WTC11 (cell line): ENCODE measurements at regions not wholly inside any gene's neighbourhood (a gene's known extent, or its start where the extent isn't known, plus 50 kb on each side); places are given as distances from the start of the nearest gene placed in this dataset.

ENCODE experiments used
- ATAC-seq: fragments of 200-7000 bp; cut with Tn5 transposase; 2 replicates; pipeline ENCODE4 v1.10.0; 2021; ENCODE audit warnings: mild to moderate bottlenecking, moderate library complexity
- CTCF ChIA-PET: fragments of 300-600 bp; sonication (Branson Sonifier 250); formaldehyde crosslinking; loops from one replicate; lab custom pipeline; 2021; ENCODE audit warnings: antibody characterized with exemption; lab: Charles Lee
- POLR2A ChIA-PET: fragments of 350-600 bp; sonication (Branson Sonifier 250); formaldehyde crosslinking; loops from one replicate; lab custom pipeline; 2021; ENCODE audit warnings: antibody characterized with exemption; lab: Charles Lee
- DNase-seq: peaks from one replicate; pipeline ENCODE4 v3.0.0; 2021; ENCODE audit warnings: low spot score
- H3K27ac Mint-ChIP-seq: 2 replicates; pipeline ENCODE4 v1.8.0; 2021; ENCODE audit warnings: mixed read lengths
- H3K27me3 Mint-ChIP-seq: 2 replicates; pipeline ENCODE4 v1.8.0; 2021; ENCODE audit warnings: low read depth, mild to moderate bottlenecking, moderate library complexity, mixed read lengths
- H3K36me3 Mint-ChIP-seq: 2 replicates; pipeline ENCODE4 v1.8.0; 2021; ENCODE audit warnings: mixed read lengths
- H3K4me1 Mint-ChIP-seq: 2 replicates; pipeline ENCODE4 v1.8.0; 2022; ENCODE audit warnings: mixed read lengths
- H3K4me3 Mint-ChIP-seq: 2 replicates; pipeline ENCODE4 v1.8.0; 2021; ENCODE audit warnings: mild to moderate bottlenecking, moderate library complexity, mixed read lengths
- H3K9me3 Mint-ChIP-seq: 2 replicates; pipeline ENCODE4 v1.8.0; 2021; ENCODE audit warnings: mixed read lengths
- E2F4 ChIP-seq: sonication (generic); formaldehyde crosslinking; IDR thresholded peaks from 2 replicates; pipeline ENCODE4 v1.8.1; 2022; ENCODE audit warnings: low read depth, mild to moderate bottlenecking, moderate library complexity, missing genetic modification reagents, borderline replicate concordance
- EMX1 ChIP-seq: fragments of 250-450 bp; sonication (Bioruptor Pico); IDR thresholded peaks from 2 replicates; pipeline ENCODE4 v1.8.0; 2021; ENCODE audit warnings: mild to moderate bottlenecking
- FOXJ3 ChIP-seq: sonication (generic); formaldehyde crosslinking; IDR thresholded peaks from 2 replicates; pipeline ENCODE4 v1.9.0; 2021; ENCODE audit warnings: missing genetic modification reagents, mild to moderate bottlenecking, borderline replicate concordance
- GABPB1 ChIP-seq: sonication (generic); formaldehyde crosslinking; IDR thresholded peaks from 2 replicates; pipeline ENCODE4 v1.8.1; 2023; ENCODE audit warnings: mild to moderate bottlenecking, missing genetic modification reagents
- MLX ChIP-seq: sonication (generic); formaldehyde crosslinking; IDR thresholded peaks from 2 replicates; pipeline ENCODE4 v1.8.1; 2023; ENCODE audit warnings: mild to moderate bottlenecking, missing genetic modification reagents, moderate library complexity
- MXD4 ChIP-seq: fragments of 250-450 bp; sonication (Bioruptor Pico); IDR thresholded peaks from 2 replicates; pipeline ENCODE4 v1.8.0; 2021; ENCODE audit warnings: mild to moderate bottlenecking, moderate library complexity, borderline replicate concordance
- NFE2L1 ChIP-seq: sonication (generic); formaldehyde crosslinking; IDR thresholded peaks from 2 replicates; pipeline ENCODE4 v1.8.1; 2023; ENCODE audit warnings: missing genetic modification reagents
- PRDM15 ChIP-seq: sonication (generic); formaldehyde crosslinking; IDR thresholded peaks from 2 replicates; pipeline ENCODE4 v1.8.0; 2022; ENCODE audit warnings: missing genetic modification reagents
- SMAD3 ChIP-seq: sonication (generic); formaldehyde crosslinking; IDR thresholded peaks from 2 replicates; pipeline ENCODE4 v1.8.0; 2022; ENCODE audit warnings: missing genetic modification reagents, mild to moderate bottlenecking, borderline replicate concordance
- ZBTB21 ChIP-seq: sonication (generic); formaldehyde crosslinking; IDR thresholded peaks from 2 replicates; pipeline ENCODE4 v1.8.1; 2023; ENCODE audit warnings: mild to moderate bottlenecking, missing genetic modification reagents, borderline replicate concordance
- ZNF138 ChIP-seq: sonication (generic); formaldehyde crosslinking; conservative IDR thresholded peaks from 2 replicates; pipeline ENCODE4 v1.8.1; 2022; ENCODE audit warnings: mild to moderate bottlenecking, moderate library complexity, missing genetic modification reagents
- ZNF317 ChIP-seq: sonication (generic); formaldehyde crosslinking; IDR thresholded peaks from 2 replicates; pipeline ENCODE4 v1.8.1; 2023; ENCODE audit warnings: low read depth, mild to moderate bottlenecking, moderate library complexity, missing genetic modification reagents, borderline replicate concordance
- ZNF423 ChIP-seq: fragments of 250-450 bp; sonication (Bioruptor Pico); IDR thresholded peaks from 2 replicates; pipeline ENCODE4 v2.1.2; 2022; ENCODE audit warnings: mild to moderate bottlenecking, moderate library complexity
- TF ChIP-seq, protein P1 (sequence below): fragments of 200-600 bp; IDR thresholded peaks from 2 replicates; pipeline ENCODE4 v1.8.0; 2022; ENCODE audit warnings: antibody characterized with exemption
- TF ChIP-seq, protein P2 (sequence below): sonication (generic); formaldehyde crosslinking; conservative IDR thresholded peaks from 2 replicates; pipeline ENCODE4 v1.8.1; 2023; ENCODE audit warnings: mild to moderate bottlenecking, low read depth, missing genetic modification reagents, moderate library complexity
- TF ChIP-seq, protein P3 (sequence below): sonication (generic); formaldehyde crosslinking; IDR thresholded peaks from 2 replicates; pipeline ENCODE4 v1.8.1; 2023; ENCODE audit warnings: mild to moderate bottlenecking, missing genetic modification reagents

GRCh38 chr4:108324450-108324849 lies 155.7 kb upstream of the LEF1 start (continued):
- TF ChIP-seq E2F4 (no peak), MXD4 (no peak), MLX (CRISPR knock-in tag) (no peak), SMAD3 (CRISPR knock-in tag) (no peak), GABPB1 (no peak), FOXJ3 (no peak)
- TF ChIP-seq, protein P1, sequence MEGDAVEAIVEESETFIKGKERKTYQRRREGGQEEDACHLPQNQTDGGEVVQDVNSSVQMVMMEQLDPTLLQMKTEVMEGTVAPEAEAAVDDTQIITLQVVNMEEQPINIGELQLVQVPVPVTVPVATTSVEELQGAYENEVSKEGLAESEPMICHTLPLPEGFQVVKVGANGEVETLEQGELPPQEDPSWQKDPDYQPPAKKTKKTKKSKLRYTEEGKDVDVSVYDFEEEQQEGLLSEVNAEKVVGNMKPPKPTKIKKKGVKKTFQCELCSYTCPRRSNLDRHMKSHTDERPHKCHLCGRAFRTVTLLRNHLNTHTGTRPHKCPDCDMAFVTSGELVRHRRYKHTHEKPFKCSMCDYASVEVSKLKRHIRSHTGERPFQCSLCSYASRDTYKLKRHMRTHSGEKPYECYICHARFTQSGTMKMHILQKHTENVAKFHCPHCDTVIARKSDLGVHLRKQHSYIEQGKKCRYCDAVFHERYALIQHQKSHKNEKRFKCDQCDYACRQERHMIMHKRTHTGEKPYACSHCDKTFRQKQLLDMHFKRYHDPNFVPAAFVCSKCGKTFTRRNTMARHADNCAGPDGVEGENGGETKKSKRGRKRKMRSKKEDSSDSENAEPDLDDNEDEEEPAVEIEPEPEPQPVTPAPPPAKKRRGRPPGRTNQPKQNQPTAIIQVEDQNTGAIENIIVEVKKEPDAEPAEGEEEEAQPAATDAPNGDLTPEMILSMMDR, result no peak
- TF ChIP-seq, protein P2, sequence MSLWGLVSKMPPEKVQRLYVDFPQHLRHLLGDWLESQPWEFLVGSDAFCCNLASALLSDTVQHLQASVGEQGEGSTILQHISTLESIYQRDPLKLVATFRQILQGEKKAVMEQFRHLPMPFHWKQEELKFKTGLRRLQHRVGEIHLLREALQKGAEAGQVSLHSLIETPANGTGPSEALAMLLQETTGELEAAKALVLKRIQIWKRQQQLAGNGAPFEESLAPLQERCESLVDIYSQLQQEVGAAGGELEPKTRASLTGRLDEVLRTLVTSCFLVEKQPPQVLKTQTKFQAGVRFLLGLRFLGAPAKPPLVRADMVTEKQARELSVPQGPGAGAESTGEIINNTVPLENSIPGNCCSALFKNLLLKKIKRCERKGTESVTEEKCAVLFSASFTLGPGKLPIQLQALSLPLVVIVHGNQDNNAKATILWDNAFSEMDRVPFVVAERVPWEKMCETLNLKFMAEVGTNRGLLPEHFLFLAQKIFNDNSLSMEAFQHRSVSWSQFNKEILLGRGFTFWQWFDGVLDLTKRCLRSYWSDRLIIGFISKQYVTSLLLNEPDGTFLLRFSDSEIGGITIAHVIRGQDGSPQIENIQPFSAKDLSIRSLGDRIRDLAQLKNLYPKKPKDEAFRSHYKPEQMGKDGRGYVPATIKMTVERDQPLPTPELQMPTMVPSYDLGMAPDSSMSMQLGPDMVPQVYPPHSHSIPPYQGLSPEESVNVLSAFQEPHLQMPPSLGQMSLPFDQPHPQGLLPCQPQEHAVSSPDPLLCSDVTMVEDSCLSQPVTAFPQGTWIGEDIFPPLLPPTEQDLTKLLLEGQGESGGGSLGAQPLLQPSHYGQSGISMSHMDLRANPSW (CRISPR knock-in tag), result no peak

DNA sequence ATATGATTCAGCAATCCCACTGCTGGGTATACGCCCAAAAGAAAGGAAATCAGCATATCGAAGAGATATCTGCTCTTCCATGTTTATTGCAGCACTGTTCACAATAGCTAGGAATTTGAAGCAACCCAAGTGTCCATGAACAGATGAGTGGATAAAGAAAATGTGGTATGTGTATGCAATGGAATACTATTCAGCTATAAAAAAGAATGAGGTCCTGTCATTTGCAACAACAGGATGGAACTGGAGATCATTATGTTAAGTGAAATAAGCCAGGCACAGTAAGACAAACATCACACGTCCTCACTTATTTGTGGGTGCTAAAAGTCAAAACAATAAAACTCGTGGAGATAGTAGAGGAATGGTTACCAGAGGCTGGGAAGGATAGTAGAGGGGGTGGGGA lies 153.8 kb upstream of the LEF1 start:
- Mint-ChIP-seq H3K36me3 (no peaks in the 10 kb centered on the region), H3K4me1 (no peaks in the 10 kb centered on the region), H3K9me3 (peaks cover 11% of the 10 kb centered on the region), H3K4me3 (no peak overlapping the region), H3K27ac (no peak overlapping the region), H3K27me3 (no peaks in the 10 kb centered on the region; the same call in 1 of the 2 replicates)
- ATAC-seq, result no peak
- POLR2A ChIA-PET, result no interaction called here
- TF ChIP-seq ZNF317 (CRISPR knock-in tag) (no peak), NFE2L1 (CRISPR knock-in tag) (no peak), PRDM15 (no peak), ZNF423 (CRISPR knock-in tag) (no peak), ZNF138 (CRISPR knock-in tag) (no peak), EMX1 (CRISPR knock-in tag) (no peak), ZBTB21 (CRISPR knock-in tag) (no peak)
- TF ChIP-seq, protein P3, sequence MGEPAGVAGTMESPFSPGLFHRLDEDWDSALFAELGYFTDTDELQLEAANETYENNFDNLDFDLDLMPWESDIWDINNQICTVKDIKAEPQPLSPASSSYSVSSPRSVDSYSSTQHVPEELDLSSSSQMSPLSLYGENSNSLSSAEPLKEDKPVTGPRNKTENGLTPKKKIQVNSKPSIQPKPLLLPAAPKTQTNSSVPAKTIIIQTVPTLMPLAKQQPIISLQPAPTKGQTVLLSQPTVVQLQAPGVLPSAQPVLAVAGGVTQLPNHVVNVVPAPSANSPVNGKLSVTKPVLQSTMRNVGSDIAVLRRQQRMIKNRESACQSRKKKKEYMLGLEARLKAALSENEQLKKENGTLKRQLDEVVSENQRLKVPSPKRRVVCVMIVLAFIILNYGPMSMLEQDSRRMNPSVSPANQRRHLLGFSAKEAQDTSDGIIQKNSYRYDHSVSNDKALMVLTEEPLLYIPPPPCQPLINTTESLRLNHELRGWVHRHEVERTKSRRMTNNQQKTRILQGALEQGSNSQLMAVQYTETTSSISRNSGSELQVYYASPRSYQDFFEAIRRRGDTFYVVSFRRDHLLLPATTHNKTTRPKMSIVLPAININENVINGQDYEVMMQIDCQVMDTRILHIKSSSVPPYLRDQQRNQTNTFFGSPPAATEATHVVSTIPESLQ (CRISPR knock-in tag), result no peak
- CTCF ChIA-PET, result no interaction called here
- DNase-seq, result no peak
